Lower leg skin (tissue), 3 donors: ENCODE measurements at regions not wholly inside any gene's neighbourhood (a gene's known extent, or its start where the extent isn't known, plus 50 kb on each side); places are given as distances from the start of the nearest gene placed in this dataset.

Experiments used
- POLR2A ChIP-seq, 2 donors: fragments of 450-650 bp; IDR thresholded peaks; one replicate each; pipeline ENCODE4 v1.6.1; 2016 to 2017; ENCODE audit warnings: antibody characterized with exemption in 2 of 2, mild to moderate bottlenecking in 1 of 2, moderate library complexity in 1 of 2
- TF ChIP-seq, protein P1 (sequence below), 3 donors: fragments of 450-650 bp; IDR thresholded peaks; one replicate each; pipeline ENCODE4 v1.5.1; 2016; ENCODE audit warnings: antibody characterized with exemption in 3 of 3, mild to moderate bottlenecking in 3 of 3, moderate library complexity in 2 of 3

DNA sequence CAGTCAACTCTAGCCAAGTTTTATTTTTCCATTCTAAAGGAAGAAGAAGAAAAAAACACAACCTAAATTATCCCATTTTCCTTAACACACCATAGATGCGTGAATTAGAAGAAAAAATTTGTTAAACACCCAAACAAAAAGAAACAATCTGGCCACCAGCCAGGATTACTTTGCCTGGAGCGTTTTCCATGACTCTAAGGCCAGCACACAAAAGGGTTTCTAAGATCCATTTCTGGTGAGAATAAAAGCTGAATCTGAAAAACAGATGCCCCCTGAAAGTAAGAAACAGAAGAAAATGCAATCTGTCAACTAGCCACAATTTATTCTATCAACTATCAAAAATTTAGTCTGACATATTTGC is 267.2 kb upstream of the SULF2 start:
- TF ChIP-seq, protein P1, sequence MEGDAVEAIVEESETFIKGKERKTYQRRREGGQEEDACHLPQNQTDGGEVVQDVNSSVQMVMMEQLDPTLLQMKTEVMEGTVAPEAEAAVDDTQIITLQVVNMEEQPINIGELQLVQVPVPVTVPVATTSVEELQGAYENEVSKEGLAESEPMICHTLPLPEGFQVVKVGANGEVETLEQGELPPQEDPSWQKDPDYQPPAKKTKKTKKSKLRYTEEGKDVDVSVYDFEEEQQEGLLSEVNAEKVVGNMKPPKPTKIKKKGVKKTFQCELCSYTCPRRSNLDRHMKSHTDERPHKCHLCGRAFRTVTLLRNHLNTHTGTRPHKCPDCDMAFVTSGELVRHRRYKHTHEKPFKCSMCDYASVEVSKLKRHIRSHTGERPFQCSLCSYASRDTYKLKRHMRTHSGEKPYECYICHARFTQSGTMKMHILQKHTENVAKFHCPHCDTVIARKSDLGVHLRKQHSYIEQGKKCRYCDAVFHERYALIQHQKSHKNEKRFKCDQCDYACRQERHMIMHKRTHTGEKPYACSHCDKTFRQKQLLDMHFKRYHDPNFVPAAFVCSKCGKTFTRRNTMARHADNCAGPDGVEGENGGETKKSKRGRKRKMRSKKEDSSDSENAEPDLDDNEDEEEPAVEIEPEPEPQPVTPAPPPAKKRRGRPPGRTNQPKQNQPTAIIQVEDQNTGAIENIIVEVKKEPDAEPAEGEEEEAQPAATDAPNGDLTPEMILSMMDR (IDR thresholded peaks at IDR 0.05): no peak
- TF ChIP-seq POLR2A (IDR thresholded peaks at IDR 0.05): no peak
